H54 (cell line): ENCODE measurements at regions not wholly inside any gene's neighbourhood (a gene's known extent, or its start where the extent isn't known, plus 50 kb on each side); places are given as distances from the start of the nearest gene placed in this dataset.
"Not testable (repeated sequence)": the region's sequence is repeated elsewhere in the genome, so short reads cannot be mapped to it uniquely, and the experiment has no call there.

Experiments used
- DNase-seq: peaks from one replicate; pipeline ENCODE4 v3.0.0; 2011; ENCODE audit warnings: low spot score, mixed read lengths; ENCODE audit not compliant: insufficient read length
- FAIRE-seq: peaks from 3 replicates; lab custom pipeline; 2011; peaks lifted over from hg19 to GRCh38; lab: Jason Lieb, UNC
- POLR2A ChIP-seq: IDR thresholded peaks from 2 replicates; pipeline ENCODE4 v1.6.1; 2011; ENCODE audit warnings: low read depth, mild to moderate bottlenecking, low read length

DNA sequence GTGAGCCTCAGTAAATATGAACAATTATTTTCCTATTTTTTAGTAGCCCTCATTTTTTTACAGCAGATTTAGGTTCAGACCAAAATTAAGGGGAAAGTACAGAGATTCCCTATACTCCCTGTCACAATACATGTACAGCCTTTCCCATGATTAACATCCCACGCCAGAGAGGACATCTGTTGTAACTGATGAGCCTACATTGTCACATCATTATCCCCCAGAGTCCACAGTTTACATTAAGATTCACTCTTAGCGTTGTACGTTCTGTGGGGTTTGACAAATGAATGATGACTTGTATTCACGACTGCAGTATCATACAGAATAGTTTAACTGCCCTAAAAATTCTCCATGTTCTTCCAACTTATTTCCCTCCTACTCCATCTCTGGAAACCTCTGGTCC lies 262.3 kb upstream of the MSX2 start:
- no peak for TF ChIP-seq POLR2A
- DNase-seq (no peak), FAIRE-seq (no peak)

DNA sequence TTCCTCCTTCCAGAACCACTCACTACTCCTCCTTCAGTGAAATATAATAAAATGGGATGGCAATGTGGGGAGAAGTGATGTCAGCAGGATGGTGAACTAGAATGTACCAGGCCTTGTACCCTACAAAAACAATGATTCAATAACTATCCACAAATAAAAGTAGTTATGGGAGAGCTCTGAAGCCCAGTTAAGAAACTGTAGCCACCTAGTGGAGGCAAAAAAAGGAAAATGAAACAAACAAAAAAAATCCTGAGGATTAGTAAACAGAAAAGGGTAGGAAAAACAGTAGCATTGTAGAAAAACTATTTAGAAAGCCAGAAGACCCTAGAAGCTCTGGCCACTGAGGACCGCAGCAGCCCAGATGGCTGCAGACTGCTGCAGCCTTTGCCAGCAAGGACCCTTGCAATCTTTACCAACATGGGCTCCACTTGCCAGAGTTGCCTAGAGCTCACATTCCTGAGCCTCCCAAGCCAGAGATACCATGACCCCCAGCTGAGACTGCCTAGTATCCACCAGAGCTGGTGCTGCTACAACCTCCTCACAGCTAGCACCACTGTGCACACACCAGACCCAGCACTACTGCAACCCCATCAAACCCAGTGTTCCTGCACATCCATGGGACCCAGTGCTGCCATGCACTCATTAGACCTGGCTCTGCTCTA lies 259.7 kb upstream of the MSX2 start:
- no peak for TF ChIP-seq POLR2A
- DNase-seq, result no peak
- FAIRE-seq, result no peak

DNA sequence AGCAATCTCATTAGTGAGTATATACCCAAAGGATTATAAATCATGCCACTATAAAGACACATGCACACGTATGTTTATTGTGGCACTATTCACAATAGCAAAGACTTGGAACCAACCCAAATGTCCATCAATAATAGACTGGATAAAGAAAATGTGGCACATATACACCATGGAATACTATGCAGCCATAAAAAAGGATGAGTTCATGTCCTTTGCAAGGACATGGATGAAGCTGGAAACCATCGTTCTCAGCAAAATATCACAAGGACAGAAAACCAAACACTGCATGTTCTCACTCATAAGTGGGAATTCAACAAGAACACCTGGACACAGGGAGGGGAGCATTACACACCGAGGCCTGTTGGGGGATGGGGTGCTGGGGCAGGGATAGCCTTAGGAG lies 252.9 kb upstream of the MSX2 start:
- FAIRE-seq, DNase-seq: not testable (repeated sequence)

DNA sequence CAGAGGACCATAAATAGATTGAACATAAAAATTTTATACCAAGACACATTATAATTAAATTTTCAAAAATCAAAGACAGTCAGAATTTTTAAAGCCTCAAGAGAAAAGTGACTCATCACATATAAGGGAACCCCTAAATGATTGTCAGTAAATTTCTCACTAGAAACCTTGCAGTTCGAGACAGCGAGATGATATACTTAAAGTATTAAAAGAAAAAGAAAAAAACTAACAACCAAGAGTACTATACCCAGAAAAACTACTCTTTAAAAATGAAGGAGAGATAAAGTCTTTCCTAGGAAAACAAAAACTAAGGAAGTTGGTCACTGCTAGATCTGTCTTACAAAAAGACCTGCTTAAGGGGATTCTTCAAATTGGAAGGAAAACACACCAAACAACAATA lies 251.4 kb upstream of the MSX2 start:
- no peak for DNase-seq
- no peak for TF ChIP-seq POLR2A
- no peak for FAIRE-seq

DNA sequence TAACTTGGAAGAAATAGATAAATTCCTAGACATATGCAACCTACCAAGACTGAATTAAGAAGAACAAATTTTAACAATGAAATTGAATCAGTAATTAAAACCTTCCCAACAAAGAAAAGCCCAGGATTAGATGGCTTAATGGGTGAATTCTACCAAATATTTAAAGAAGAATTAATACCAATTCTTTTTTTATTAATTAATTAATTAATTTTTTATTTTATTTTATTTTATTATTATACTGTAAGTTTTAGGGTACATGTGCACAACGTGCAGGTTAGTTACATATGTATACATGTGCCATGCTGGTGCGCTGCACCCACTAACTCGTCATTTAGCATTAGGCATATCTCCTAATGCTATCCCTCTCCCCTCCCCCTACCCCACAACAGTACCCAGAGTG lies 248.4 kb upstream of the MSX2 start:
- not testable (repeated sequence) for DNase-seq, FAIRE-seq

DNA sequence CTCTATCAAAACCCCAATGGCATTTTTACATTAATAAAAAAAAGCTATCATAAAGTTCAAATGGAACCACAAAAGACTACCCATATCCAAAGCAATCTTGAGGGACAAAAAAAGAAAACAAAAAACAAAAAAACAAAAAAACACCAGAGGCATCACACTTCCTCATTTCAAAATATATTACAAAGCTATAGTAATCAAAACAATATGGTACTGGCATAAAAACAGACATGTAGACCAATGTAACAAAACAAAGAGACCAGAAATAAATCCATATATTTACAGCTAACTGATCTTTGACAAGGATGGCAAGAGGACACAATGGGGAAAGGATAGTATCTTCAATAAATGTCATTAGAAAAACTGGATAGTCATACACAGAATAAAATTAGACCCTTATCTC lies 245.1 kb upstream of the MSX2 start:
- DNase-seq (no peak), FAIRE-seq (no peak)
- TF ChIP-seq POLR2A, result no peak

DNA sequence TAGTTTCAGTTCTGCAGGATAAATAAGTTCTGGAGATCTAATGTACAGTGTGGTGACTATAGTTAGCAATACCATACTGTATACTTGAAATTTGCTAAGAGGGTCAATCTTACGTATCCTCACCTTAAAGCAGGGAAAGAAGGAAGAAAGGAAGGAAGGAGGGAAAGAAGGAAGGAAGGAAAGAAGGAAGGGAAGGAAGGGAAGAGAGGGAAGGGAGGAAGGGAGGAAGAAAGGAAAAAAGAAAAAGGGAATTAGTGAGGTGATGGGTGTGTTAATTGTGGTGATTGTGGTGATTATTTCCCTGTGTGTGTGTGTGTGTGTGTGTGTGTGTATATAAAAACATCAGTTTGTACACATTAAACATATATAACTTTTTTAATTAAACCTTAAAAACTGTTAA lies 242.6 kb upstream of the MSX2 start:
- DNase-seq, result no peak
- FAIRE-seq, result no peak
- no peak for TF ChIP-seq POLR2A

DNA sequence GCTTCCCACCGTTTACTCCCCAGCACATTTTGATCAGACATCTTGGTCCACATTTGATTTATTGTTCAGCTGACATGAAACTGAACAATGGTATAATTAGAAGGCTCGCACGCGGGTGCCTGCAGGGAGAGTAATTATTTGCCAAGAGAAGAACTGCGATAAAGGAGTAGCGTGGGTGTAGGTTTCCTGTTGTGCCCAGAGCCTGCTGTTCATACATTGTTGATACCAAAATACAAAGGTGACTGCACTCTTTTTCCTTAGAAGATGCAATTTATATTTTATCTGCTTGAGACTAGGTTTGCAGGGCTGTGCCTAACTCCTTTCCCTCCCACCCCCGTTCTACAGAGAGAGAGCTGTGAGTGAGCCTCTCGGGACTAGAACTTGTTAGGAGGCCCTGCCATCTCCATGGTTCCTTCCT lies 241.8 kb upstream of the MSX2 start:
- no peak for DNase-seq
- FAIRE-seq, result no peak
- no peak for TF ChIP-seq POLR2A

DNA sequence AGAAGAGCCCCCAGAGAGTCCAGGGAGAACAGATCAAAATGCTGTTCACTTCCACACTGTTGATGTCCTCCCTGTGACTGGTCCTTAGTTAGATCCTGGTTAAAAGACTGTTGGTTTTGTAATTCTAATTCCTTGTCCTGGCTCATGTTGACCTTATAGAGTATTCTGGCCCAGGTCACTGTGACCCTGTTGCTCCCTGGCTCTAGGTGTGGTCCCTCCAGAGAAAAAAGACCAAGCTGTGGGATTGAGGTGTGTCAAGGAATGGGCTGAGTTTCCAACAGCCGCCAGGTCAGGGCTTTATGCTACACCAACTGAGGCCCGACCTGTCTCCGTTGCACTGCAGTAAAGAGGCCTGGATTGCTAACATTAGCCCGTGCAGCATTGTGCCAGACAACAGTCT lies 241.0 kb upstream of the MSX2 start:
- FAIRE-seq, result no peak
- DNase-seq, result no peak
- TF ChIP-seq POLR2A, result no peak

DNA sequence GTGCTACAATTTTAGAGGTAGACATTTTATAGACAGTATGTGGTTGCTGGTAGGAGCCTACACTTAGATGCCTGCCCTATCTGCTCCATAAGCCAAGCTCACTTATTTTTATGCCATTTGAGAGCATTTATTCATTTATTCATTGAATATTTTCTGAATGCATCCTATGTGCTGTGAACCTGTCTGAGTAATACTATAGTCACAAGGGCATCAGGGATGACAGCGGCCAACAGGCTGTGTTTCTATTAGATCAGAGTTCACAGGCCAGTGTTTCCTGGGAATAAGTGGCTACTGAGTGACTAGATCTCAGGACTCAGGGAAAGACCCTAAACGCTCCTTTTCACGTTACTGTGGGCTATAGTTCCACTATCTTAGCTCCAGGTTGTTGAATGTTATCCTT lies 235.2 kb upstream of the MSX2 start:
- DNase-seq (no peak), FAIRE-seq (no peak)
- TF ChIP-seq POLR2A, result no peak

DNA sequence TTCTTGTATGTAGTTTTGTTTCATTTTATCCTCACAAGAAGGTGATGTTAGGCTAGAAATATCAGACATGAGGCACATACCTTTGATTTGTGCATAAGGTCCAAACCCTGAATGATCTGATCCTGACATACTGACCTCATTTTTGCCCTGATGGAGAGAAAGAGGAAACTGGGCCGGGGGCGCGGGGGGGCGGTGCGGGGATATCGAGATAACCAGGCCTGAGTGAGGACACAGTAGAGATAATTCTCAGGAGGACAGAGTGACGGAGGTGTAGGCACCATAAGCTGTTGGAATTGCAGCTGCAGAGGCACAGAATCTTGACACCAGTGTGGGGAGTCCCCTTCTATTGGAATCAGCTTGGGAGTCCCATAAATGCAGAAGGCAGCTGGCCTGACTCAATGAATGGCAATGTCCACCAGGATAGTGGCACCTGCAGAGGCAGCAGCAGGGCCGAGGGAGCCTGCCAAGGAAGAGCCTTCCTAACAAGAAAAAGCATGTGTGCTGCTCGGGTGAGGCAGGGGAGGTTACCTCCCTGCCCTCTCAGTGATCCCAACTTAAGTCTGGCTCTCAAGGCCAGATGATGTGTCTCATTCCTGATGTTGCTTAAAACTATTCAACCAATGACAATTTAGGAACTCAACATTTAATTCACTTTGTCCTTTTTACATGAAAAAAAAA lies 234.3 kb upstream of the MSX2 start:
- DNase-seq, result no peak
- no peak for TF ChIP-seq POLR2A
- no peak for FAIRE-seq

DNA sequence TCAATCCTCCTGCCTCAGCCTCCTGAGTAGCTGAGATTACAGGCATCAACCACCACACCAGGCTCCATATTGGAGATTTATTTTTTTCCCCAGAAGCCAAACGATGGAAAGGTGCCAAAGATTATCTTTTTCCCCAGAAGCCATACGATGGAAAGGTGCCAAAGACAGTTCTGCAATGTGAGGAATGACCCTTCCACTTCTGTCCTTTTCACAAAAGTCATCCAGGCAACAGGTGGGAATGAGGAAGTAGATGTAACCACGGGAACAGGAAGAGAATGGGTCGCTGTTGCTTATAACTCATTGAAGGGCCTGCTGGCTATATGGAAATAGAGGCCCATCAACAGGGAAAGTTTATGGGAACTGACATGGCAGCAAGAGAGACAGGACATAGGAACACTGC lies 233.7 kb upstream of the MSX2 start:
- TF ChIP-seq POLR2A, result no peak
- FAIRE-seq, result no peak
- no peak for DNase-seq

DNA sequence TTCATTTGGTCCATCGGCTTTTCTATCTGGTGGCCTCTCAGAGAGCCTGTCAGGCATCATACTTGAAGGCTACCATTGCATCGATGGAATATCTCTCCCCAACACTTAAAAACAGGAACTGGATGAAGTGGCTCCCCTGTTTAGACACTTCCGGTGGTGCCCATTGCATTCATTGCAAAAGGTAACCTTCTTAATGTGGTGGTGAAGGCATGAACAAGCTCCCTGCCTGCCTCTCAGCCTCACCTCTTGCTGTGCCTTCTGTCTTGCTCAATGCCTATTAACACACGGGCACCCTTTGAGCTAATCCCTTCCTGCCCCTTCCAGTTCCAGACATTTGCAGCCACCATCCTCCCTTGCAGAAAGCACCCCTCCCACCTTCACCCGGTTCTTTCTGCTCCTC lies 233.1 kb upstream of the MSX2 start:
- FAIRE-seq (no peak), DNase-seq (no peak)
- no peak for TF ChIP-seq POLR2A

DNA sequence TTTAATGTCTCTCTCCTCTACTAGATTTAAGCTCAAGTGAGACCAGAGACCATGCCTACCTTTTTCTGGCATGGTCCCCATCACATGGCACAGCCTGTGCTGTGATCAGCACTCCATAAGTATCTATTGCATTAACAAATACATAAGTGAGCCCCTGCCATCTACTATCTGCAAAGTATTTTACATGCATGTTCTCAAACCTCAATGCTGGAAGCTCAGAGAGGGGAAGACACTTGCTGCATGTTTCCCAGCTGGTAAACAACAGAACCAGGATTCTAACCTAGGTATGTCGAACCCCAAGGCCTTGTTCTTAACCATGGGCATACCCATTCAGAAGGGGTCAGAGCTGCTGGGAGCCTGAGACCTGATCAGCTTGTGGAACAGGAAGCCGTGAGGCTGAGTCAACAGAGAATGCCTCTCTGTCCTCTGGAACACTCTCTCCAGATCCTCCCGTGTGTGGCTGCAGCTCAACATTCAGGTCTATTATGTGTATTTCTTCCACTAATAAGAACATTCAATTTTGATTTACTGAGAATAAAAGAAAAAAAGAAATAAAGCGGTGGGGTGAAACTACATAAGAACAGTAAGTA lies 232.5 kb upstream of the MSX2 start:
- no peak for FAIRE-seq
- no peak for DNase-seq
- no peak for TF ChIP-seq POLR2A

DNA sequence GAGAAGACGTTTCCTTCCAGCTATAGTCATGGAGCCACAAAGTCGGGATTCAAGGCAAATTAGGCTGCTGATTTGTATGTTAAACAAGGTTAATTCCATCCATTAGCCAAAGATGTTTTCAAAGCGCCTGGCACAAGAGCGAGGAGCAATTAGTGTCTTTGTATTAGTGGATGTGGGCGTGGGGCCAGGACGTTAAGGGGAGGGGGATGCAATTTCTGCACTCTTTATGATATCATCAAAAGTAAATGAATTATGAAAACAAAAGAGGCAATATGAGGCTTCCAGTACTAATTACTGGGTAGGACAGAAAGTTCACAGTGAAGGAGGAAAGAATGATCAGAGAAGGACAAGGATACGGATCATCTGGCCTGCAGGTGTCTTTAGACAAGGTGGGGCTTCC lies 230.9 kb upstream of the MSX2 start:
- no peak for TF ChIP-seq POLR2A
- no peak for DNase-seq
- no peak for FAIRE-seq

DNA sequence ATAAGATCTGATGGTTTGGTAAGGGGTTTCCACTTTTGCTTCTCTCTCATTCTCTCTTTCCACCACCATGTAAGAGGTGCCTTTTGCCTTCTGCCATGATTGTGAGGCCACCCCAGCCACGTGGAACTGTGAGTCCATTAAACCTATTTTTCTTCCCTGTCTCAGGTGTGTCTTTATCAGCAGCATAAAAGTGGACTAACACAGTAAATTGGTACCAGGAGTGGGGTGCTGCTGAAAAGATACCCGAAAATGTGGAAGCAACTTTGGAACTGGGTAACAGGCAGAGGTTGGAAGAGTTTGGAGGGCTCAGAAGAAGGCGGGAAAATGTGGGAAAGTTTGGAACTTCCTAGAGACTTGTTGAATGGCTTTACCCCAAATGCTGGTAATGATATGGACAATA lies 226.4 kb upstream of the MSX2 start:
- DNase-seq, FAIRE-seq: not testable (repeated sequence)

DNA sequence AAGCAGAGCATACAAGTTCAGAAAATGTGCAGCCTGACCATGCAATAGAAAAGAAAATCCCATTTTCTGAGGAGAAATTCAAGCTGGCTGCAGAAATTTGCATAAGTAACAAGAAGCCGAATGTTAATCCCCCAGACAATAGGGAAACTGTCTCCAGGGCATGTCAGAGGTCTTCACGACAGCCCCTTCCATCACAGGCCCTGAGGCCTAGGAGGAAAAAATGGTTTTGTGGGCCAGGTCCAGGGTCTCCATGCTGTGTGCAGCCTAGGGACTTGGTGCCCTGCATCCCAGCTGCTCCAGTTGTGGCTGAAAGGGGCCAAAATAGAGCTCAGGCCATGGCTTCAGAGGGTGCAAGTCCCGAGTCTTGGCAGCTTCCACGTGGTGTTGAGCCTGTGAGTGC lies 225.8 kb upstream of the MSX2 start:
- DNase-seq, FAIRE-seq: not testable (repeated sequence)
